ENCODE measurements at regions not wholly inside any gene's neighbourhood (a gene's known extent, or its start where the extent isn't known, plus 50 kb on each side); places are given as distances from the start of the nearest gene placed in this dataset.

DNA sequence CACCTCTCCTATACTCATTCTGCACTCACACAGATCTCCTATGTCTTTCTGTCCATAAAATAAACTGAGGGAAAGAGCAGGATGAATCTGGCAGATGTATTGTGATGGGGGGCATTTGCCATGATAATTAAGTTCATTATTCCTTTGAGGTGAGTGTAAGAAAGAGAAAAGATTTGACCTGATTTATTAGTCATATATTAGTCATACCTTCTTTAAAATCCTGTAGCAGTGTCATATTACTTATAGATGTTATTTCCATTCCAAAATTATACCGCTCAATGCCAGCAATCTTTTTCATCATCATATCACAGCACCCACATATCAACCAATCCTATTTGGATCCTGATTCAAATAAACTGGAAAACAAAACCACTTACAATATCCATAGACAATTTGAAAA, 733.3 kb upstream of the SLC35B3 start:
- TF ChIP-seq ZBTB7A (IDR thresholded peaks at IDR 0.05; ENCODE audit: low read depth), result no peak
- no peak for TF ChIP-seq YY1 (IDR thresholded peaks at IDR 0.05; ENCODE audit: low read depth)
- TF ChIP-seq EP300 (IDR thresholded peaks at IDR 0.05; ENCODE audit: borderline replicate concordance), result no peak
- TF ChIP-seq EGR1 (IDR thresholded peaks at IDR 0.05), result no peak
- no peak for TF ChIP-seq CEBPB (IDR thresholded peaks at IDR 0.05)
- TF ChIP-seq TCF12 (IDR thresholded peaks at IDR 0.05; ENCODE audit: low read depth), result no peak
- TF ChIP-seq TAF1 (IDR thresholded peaks at IDR 0.05; ENCODE audit: low read depth), result no peak
- no peak for TF ChIP-seq CREB1 (IDR thresholded peaks at IDR 0.05; ENCODE audit: low read depth)
- TF ChIP-seq MAX (IDR thresholded peaks at IDR 0.05), result no peak
- TF ChIP-seq NFIC (IDR thresholded peaks at IDR 0.05), result no peak
- TF ChIP-seq, protein P1, sequence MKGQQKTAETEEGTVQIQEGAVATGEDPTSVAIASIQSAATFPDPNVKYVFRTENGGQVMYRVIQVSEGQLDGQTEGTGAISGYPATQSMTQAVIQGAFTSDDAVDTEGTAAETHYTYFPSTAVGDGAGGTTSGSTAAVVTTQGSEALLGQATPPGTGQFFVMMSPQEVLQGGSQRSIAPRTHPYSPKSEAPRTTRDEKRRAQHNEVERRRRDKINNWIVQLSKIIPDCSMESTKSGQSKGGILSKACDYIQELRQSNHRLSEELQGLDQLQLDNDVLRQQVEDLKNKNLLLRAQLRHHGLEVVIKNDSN (IDR thresholded peaks at IDR 0.05), result no peak
- TF ChIP-seq TEAD4 (IDR thresholded peaks at IDR 0.05), result no peak
- no peak for TF ChIP-seq FOXM1 (IDR thresholded peaks at IDR 0.05; ENCODE audit: borderline replicate concordance, low read depth)
- TF ChIP-seq, protein P2, sequence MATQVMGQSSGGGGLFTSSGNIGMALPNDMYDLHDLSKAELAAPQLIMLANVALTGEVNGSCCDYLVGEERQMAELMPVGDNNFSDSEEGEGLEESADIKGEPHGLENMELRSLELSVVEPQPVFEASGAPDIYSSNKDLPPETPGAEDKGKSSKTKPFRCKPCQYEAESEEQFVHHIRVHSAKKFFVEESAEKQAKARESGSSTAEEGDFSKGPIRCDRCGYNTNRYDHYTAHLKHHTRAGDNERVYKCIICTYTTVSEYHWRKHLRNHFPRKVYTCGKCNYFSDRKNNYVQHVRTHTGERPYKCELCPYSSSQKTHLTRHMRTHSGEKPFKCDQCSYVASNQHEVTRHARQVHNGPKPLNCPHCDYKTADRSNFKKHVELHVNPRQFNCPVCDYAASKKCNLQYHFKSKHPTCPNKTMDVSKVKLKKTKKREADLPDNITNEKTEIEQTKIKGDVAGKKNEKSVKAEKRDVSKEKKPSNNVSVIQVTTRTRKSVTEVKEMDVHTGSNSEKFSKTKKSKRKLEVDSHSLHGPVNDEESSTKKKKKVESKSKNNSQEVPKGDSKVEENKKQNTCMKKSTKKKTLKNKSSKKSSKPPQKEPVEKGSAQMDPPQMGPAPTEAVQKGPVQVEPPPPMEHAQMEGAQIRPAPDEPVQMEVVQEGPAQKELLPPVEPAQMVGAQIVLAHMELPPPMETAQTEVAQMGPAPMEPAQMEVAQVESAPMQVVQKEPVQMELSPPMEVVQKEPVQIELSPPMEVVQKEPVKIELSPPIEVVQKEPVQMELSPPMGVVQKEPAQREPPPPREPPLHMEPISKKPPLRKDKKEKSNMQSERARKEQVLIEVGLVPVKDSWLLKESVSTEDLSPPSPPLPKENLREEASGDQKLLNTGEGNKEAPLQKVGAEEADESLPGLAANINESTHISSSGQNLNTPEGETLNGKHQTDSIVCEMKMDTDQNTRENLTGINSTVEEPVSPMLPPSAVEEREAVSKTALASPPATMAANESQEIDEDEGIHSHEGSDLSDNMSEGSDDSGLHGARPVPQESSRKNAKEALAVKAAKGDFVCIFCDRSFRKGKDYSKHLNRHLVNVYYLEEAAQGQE (IDR thresholded peaks at IDR 0.05; ENCODE audit: low read depth), result no peak
- TF ChIP-seq RAD21 (IDR thresholded peaks at IDR 0.05; ENCODE audit: low read depth), result no peak

DNA sequence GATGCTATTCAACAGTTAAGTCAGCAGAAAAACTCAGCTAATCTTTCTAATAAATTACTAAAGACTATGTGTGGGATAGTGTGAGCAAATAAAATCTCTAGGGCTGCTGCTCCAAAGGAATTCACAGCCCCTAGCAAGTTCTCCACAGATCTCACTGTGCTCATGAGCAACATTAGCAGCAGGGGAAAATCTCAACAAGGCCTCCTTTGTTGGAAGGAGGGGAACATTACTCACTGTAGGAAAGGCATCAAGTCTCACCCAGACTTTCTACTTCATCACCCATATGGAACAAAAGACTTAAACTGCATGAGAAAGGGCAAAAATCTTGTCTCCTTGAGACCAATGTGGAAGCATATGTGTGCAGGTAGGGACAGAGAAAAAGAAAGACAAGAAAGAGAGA, 726.4 kb upstream of the SLC35B3 start:
- TF ChIP-seq, protein P1 (IDR thresholded peaks at IDR 0.05), result no peak
- TF ChIP-seq FOXM1 (IDR thresholded peaks at IDR 0.05; ENCODE audit: borderline replicate concordance, low read depth) (no peak), MAX (IDR thresholded peaks at IDR 0.05) (no peak), TAF1 (IDR thresholded peaks at IDR 0.05; ENCODE audit: low read depth) (no peak), TCF12 (IDR thresholded peaks at IDR 0.05; ENCODE audit: low read depth) (no peak), EGR1 (IDR thresholded peaks at IDR 0.05) (no peak), ZBTB7A (IDR thresholded peaks at IDR 0.05; ENCODE audit: low read depth) (no peak), TEAD4 (IDR thresholded peaks at IDR 0.05) (no peak), CREB1 (IDR thresholded peaks at IDR 0.05; ENCODE audit: low read depth) (no peak), RAD21 (IDR thresholded peaks at IDR 0.05; ENCODE audit: low read depth) (no peak), EP300 (IDR thresholded peaks at IDR 0.05; ENCODE audit: borderline replicate concordance) (no peak), NFIC (IDR thresholded peaks at IDR 0.05) (no peak), CEBPB (IDR thresholded peaks at IDR 0.05) (no peak), YY1 (IDR thresholded peaks at IDR 0.05; ENCODE audit: low read depth) (no peak)
- TF ChIP-seq, protein P2 (IDR thresholded peaks at IDR 0.05; ENCODE audit: low read depth), result no peak

DNA sequence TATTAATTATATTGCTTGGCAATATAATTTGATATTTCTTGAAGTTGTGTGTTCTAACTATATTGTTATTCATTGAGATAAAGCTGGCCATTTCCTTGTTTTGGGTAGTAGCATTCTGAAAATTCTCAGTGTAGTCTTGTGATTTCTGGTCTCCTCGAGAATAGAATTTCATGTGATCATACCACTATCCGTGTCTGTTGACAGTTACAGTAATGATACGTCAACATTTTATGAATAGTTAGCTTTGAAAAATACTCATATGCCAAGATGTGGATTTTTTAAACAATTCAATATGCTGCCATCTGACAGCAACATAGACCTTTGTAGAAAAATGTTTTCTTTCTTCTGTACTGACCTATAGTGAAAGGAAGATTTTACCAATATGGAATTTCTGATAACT, 723.7 kb upstream of the SLC35B3 start:
- no peak for TF ChIP-seq TEAD4 (IDR thresholded peaks at IDR 0.05)
- no peak for TF ChIP-seq NFIC (IDR thresholded peaks at IDR 0.05)
- no peak for TF ChIP-seq TAF1 (IDR thresholded peaks at IDR 0.05; ENCODE audit: low read depth)
- no peak for TF ChIP-seq EP300 (IDR thresholded peaks at IDR 0.05; ENCODE audit: borderline replicate concordance)
- no peak for TF ChIP-seq YY1 (IDR thresholded peaks at IDR 0.05; ENCODE audit: low read depth)
- no peak for TF ChIP-seq ZBTB7A (IDR thresholded peaks at IDR 0.05; ENCODE audit: low read depth)
- no peak for TF ChIP-seq FOXM1 (IDR thresholded peaks at IDR 0.05; ENCODE audit: borderline replicate concordance, low read depth)
- no peak for TF ChIP-seq TCF12 (IDR thresholded peaks at IDR 0.05; ENCODE audit: low read depth)
- TF ChIP-seq RAD21 (IDR thresholded peaks at IDR 0.05; ENCODE audit: low read depth), result no peak
- TF ChIP-seq MAX (IDR thresholded peaks at IDR 0.05), result no peak
- TF ChIP-seq CREB1 (IDR thresholded peaks at IDR 0.05; ENCODE audit: low read depth), result no peak
- TF ChIP-seq, protein P1 (IDR thresholded peaks at IDR 0.05), result no peak
- no peak for TF ChIP-seq CEBPB (IDR thresholded peaks at IDR 0.05)
- TF ChIP-seq, protein P2 (IDR thresholded peaks at IDR 0.05; ENCODE audit: low read depth), result no peak
- no peak for TF ChIP-seq EGR1 (IDR thresholded peaks at IDR 0.05)

Measured in Ishikawa (cell line).